NCI-H128 (cell line): ENCODE measurements at regions not wholly inside any gene's neighbourhood (a gene's known extent, or its start where the extent isn't known, plus 50 kb on each side); places are given as distances from the start of the nearest gene placed in this dataset.

ENCODE experiments used
- DNase-seq: peaks from one replicate; lab custom pipeline; 2025; ENCODE audit not compliant: unreplicated experiment; lab: John Stamatoyannopoulos, UW

DNA sequence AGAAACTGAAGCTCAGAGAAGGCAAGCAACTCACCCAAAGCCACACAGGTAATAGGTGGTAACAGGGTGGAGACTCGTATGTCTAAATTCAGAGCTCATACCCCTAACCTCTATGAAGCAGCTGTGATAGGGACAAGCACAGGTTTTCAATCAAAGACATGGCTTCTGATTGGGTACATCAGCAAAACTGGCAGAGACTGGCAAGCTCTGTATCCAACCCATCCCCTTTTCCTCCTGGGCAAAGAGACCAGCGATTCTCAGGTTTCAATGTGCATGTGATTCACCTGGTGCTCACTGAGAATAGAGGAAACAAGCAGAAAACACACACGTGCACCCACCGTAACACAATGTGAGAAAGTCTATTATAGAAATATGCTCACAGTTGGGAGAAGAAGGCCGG lies 153.0 kb downstream of the SMIM20 start:
- no peak for DNase-seq

GRCh38 chr4:26069218-26069617 lies 155.2 kb downstream of the SMIM20 start:
- DNase-seq, result no peak

GRCh38 chr4:26071688-26072087 lies 157.7 kb downstream of the SMIM20 start:
- no peak for DNase-seq

GRCh38 chr4:26073886-26074560 lies 160.0 kb downstream of the SMIM20 start:
- no peak for DNase-seq

DNA sequence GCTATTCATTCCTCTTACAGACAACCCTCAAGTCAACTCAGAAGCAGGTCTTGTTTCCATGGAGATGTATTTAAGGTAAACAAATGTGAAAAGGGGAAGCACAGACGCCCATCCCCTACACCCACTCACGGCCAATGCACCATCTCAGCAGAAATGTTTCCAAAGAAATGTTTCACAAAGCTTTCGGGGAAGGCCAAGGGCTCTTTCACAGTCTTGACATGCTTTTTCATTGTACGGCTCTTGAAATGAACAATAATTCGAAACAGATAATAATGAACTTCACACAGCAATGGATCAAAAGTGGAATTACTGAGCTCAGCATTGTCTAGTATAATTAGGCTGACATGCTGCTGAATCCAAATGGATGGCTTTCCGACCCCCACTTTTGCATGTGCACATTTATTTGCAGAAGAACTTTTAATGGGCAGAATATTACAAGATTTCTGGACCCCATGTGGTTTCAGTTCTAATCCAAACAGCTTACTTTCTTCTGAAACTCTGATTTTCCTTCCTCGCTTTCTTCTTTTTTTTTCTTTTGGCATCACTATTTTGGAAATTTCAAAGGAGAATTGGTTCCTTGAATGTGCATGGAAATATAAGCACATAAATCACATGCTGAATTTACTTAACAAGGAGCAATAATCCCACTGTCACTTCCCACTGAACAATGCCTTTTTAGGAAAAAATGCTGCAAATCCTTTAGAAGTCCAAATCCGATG lies 160.9 kb downstream of the SMIM20 start:
- DNase-seq, result no peak

DNA sequence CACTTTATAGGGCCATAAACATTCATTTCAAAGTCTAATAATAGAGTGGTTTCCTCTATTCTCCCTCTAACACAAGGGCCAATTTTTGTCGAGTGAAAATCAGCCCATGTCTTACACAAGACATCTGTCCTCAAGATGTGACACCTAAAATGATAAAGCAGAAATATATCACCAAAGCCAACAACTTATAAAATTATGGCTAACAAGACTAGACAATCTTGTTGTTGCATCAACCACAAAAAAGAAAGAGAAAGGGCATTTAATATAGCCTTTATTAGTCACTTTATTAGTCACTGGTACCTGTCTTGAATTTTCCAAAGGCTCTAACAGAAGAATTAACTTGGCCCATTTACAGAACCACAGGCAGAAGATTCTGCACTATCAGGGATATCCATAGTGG lies 161.6 kb downstream of the SMIM20 start:
- DNase-seq, result no peak

- no peak for DNase-seq
These were observed 162.1 kb downstream of the SMIM20 start for GRCh38 chr4:26076000-26076587.

GRCh38 chr4:26076896-26077295 lies 162.9 kb downstream of the SMIM20 start:
- DNase-seq, result no peak

- DNase-seq, result no peak
These were observed 163.7 kb downstream of the SMIM20 start for GRCh38 chr4:26077756-26078155.

DNA sequence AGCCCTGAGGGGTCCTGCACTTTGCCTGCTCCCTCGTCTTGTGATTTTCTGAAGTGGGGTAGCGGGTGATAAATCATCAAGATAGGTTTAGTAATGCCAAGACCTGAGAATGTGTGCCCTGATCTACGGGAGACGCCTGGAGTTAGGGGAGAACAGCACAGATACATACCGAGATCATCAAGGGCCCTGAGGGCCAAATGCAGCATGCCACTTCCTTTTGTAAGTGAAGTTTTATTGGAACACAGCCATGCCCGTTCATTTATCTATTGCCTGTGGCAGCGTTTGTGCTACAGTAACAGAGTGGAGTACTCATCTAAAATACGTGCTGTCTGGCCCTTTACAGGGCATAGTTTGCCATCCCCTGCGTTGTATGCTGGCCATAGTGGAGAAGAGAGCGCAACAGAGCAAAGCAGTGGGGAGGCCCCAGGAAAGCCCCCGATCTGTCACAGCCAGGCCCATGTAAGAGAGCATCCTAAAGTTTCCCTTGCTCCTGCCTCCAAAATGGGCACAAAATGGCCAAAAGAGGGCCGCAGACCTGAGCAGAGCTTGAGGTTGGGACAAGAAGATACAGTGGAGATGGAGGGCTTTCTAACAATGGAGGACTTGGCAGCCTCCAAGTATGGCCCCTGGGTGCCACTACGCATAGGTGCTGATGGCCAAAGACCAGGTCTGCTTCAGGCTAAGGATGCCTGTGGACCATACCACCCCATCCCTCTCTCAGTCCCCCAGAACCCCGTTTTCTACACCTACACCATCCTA lies 167.0 kb downstream of the SMIM20 start:
- DNase-seq, result no peak

DNA sequence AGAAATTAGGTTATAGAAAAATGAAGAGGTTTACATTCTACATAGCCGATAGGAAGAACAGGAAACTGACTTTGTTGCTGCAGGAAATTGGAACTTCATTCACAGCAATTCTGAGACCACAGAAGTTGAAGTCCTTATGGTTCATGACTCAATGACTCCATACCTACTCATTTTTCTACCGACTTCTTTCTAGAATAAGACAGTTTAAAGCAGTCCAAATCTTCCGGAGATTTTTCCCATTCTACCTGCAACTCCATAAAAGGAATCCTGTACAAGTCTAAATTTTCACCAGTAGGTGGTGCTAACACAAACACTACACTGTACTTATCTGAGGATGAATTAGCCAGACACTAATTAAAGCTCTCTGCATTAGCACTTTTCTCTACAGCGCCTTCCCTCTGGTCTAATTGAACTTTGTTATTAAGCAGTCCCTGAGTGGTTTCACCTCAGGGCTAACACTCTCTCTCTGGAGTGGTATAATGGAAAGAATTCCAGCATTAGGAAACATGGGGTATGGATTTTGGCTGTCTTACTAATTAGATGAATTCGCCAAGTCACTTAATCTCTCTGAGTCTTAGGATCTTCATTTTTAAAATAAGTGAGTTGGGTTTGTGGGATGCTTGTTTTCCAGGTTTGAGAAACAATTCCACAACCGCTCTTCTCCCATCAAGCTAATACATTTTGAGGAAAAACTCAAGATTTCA lies 167.9 kb downstream of the SMIM20 start:
- DNase-seq, result no peak

DNA sequence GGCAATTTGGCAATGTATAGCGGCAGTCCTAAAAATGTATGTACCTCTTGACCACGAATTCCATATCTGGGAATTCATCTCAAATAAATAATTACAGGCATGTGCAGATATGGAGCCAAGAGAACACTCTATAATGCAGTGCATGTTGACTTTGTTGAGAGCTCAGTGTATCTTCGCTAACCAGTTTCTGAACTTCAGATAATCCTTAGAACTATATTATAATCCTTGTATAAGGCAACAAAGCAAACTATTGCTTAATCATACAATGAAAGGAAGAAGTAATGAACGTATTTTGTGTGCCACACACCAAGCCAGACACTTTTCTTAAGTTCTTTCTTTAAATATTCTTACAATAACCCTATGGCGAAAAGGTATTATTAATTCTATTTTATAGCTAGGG lies 168.5 kb downstream of the SMIM20 start:
- no peak for DNase-seq

GRCh38 chr4:26083987-26084386 lies 170.0 kb downstream of the SMIM20 start:
- no peak for DNase-seq

DNA sequence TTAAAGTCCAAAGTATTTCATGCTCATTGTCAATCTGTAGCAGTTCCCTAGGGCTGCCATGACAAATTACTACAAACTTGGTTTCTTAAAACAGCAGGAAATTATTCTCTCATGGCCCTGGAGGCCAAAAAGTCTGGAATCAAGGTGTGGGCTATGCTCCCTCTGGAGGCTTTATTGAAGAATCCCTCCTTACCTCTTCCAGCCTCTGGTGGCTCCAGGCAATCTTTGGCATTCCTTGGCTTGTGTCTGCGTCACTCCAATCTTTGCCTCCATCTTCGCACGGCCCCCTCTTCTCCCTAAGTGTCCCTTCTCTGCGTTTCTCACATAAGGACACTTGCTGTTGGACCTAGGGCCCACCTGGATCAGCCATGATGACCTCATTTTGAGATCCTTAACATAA lies 170.4 kb downstream of the SMIM20 start:
- no peak for DNase-seq

DNA sequence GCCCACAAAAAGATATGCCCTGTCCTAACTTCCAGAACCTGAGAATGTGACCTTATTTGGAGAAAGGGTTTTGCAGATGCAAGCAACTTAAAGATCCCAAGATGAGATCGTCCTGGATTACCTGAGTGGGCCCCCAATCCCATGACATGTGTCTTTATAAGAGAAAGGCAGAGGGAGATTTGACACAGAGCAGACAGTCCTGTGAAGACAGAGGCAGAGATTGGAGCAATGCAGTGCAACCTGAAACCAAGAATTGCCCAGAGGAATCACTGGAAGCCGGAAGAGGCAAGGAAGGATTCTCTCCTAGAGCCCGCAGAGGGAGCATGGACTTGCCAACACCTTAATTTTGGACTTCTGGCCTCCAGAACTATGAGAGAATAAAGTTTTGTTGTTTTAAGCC lies 171.5 kb downstream of the SMIM20 start:
- no peak for DNase-seq

- DNase-seq, result no peak
These were observed 172.8 kb downstream of the SMIM20 start for GRCh38 chr4:26086621-26087441.

DNA sequence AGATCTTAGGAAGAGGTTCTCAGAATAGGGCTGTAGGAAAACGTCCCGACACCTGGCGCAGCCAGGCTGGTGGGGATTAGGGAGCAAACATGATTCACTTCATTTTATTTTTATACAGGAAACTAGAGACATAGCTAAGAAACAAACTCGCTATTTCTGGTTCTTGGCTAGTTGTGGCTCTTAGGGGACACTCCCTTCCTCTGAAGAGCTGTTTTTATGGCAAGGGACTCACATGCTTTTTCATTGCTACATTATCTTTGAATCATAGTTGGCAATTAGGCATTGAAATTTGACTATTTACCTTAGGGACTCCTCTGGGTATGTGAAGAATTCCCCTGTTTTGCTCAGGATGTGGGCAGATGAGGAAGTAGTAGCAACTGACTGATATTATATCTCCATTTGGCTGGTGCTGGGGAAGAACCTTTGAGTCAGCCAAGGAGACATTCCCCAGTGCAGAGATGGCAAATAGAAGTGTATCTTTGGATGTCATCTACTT lies 174.5 kb downstream of the SMIM20 start:
- no peak for DNase-seq

- DNase-seq, result no peak
These were observed 179.5 kb downstream of the SMIM20 start for GRCh38 chr4:26093551-26093950.

- DNase-seq, result no peak
These were observed 180.1 kb downstream of the SMIM20 start for GRCh38 chr4:26094076-26094475.

- DNase-seq, result no peak
These were observed 180.9 kb downstream of the SMIM20 start for GRCh38 chr4:26094911-26095310.
